G401.6 (cell line): ENCODE measurements at regions not wholly inside any gene's neighbourhood (a gene's known extent, or its start where the extent isn't known, plus 50 kb on each side); places are given as distances from the start of the nearest gene placed in this dataset.

Experiments used
- FAIRE-seq: peaks from 2 replicates; lab custom pipeline; 2012; peaks lifted over from hg19 to GRCh38; lab: Jason Lieb, UNC

DNA sequence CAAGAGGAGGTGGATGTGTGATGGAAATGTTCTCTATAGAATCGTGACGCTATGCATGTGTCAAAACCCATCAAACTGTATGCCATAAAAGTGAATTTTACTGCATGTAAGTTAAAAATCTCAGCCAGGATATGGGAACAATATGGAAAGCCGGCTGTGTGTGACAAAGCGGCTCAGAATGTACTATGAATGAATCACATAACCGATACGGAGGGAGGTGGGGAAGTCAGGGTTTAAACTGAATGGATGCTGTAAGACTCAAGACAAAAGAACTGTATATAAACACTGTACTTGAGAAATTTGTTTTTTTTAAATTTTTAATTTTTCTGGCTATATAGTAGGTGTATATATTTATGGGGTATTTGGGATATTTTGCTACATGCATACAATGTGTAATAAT is 111.6 kb upstream of the PDE4B start:
- FAIRE-seq: no peak

DNA sequence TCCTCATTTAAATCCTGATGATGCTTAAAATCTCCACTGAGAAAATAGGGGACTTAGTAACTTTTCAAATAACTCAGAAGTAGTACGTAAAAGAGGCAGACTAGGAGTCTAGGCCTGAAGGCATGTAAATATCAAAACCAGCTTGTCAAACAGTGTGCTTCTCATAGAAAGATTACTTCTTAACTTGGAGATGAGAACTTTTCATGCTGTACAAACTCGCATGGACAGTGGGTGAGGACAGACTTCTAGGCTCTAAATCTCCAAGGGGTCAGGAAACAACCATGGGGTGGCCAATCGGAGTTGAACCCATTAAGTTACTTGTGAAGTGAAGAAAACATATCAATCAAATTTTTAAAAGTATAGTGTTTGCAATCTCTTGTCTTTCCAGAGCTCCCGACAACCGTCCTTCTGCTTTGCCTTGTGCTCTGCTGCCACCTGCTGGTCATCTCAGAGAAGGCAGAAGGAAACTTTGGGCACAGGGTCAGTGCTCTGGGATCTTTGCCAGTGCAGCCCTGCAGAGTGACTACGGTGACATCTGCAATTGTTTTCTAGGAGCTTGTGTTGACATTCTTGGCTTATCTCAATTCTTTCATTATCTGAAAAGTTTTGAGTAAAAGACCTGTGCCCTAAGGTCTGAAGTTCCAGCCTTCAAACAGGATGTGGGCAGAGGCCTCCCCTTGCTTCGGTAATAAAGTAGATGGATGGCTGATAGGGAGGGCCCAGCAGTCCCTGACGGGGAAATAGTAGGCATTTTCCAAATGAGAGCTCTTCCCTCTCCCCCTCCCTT is 105.1 kb upstream of the PDE4B start:
- FAIRE-seq: no peak

DNA sequence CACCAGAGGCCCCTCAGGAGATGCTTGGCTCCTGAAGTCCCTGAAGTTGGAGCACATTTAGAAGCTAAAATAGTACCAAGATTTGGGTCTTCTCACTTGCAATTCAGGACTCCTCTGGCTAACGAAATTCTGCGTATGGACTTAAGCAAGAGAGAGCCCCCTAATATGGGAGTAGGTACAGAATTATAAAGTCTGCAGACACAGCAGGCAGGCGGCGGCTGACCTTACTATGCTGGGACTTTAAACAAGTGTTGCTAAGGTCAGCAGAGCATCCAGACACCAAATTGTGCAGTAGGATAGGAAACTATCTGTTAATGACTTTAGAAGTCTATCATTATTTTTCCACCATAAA is 104.5 kb upstream of the PDE4B start:
- no peak for FAIRE-seq

- FAIRE-seq: no peak
These were observed 103.8 kb upstream of the PDE4B start for GRCh38 chr1:65688848-65689247.

DNA sequence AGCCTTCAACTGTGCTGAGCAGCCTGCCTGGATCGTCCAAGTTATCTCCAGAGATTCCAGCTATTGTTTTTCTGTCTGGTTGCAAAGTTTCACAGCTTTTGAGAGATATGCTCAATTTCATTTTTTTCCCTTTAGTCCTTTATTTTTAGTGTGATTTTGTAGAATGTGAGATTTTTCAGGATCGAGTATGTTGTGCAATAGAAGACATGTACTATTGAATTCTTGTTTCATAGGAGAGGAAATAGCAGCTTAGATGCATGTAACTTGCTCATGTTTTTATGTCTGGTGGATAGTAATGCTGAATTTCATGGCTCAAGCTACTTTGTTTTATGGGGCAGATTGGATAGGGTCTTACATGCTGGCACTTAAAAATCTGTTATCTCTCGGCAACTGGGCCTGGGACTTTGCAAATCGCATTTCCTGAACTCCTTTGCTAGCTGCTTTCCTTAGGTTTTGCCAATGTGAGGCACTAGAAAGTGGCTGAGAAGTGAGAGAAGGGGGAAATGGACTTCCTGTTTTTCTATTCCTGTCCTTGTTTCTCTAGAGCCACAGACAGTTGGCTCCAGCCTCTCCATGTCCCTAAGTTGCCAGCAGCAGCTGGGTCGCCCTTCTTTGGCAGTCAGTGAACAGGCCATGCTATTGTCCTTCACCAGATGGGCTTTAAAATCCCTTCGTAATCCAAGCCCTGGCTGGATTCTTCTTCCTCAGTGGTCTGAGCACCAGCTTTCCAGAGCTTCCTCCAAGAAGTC is 101.4 kb upstream of the PDE4B start:
- no peak for FAIRE-seq

- no peak for FAIRE-seq
These were observed 100.7 kb upstream of the PDE4B start for GRCh38 chr1:65691972-65692371.

DNA sequence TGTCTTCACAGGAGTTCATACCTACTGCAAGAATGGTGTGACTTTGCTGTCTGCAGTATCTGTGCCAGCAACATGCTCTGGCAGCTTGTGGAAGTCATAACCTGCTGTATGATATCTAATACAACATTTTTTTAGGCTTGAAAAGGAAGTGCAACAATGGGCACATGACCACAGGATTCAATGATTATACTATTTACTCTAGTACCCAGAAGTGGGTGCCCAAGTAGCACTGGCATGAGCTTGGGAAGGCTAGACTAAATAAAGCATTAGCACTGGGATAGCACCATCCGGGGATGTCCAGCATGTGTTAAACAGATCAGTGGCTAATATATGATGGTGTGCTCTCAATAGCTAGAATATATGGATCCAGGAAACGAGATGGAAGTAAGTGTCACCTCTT is 98.6 kb upstream of the PDE4B start:
- no peak for FAIRE-seq

DNA sequence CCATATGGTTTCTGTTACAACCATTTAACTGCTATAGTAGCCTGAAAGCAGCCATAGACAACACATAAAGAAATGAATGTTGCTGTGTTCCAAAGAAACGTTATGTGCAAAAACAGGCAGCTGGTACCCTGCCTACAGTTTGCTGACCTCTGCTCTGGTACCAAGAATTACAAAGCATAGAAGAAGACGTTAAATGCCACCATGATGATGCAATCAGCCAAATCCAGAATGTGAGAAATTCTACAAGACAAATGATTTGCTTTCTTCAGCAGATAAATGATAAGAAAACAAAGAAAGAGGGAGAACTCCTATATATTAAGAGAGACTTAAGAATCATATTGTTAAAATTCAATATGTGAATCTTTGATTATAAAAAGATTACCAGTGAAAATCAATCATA is 97.8 kb upstream of the PDE4B start:
- FAIRE-seq: no peak

- FAIRE-seq: no peak
These were observed 94.1 kb upstream of the PDE4B start for GRCh38 chr1:65698590-65698989.

- FAIRE-seq: no peak
These were observed 88.8 kb upstream of the PDE4B start for GRCh38 chr1:65703853-65704252.

- FAIRE-seq: no peak
These were observed 88.4 kb upstream of the PDE4B start for GRCh38 chr1:65704318-65704717.

DNA sequence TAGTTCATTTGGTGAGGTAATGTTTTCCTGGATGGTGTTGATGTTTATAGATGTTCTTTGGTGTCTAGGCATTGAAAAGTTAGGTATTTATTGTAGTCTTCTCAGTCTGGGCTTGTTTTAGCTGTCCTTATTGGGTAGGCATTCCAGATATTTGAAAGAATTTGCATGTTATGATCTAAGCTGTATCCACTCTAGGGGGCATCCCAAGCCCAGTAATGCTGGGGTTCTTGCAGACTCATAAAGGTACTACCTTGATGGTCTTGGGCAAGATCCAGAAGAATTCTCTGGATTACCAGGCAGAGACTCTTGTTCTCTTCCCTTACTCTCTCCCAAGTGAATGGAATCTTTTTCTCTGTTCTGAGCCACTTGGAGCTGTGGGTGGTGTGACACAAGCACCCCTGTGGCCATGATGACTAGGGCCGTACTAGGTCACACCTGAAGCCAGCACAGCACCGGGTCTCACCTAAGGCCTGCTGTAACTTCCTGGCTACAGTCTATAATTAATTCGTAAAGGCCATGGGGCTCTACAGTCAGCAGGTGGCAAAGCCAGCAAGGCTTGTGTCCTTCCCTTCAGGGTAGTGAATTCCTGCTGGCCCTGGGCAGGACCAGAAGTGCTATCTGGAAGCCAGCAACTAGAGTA is 74.8 kb upstream of the PDE4B start:
- FAIRE-seq: no peak

DNA sequence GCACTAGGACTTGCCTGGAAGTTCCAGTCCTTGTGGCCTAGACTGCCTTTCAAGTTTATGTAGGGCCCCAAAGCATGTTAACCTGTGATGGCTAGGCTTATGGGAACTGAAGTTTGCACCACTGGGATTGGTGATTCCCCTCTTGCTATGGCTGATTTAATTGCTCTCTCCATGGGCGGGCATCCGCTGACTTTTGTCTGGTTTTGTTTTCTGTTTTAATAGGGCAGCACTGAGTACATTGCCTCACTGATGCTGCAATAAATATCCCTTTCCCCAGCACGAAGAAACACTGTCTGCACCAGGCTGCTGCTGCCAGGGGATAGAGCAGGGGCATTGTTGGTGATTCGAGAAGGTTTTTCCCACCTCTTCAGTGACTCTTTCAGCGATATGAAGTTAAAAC is 73.3 kb upstream of the PDE4B start:
- FAIRE-seq: no peak

DNA sequence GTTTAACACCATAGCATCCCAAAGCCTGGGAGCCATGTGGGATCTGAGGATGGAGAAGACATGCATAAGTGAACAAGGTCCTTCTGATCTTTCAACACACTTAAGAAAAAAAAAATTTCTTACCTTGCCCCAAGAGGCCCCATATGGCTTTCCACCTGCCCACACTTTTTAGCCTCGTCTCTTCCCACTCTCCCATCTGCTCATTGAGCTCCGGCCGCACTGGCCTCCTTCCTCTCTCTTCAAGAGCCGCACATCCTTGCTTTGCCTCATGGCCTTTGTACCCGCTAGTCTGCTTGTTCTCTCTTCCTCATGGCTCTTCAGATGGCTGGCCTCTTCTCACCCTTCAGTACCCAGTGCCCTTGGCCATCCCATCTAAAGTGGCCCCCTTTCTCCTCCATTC is 70.2 kb upstream of the PDE4B start:
- no peak for FAIRE-seq

DNA sequence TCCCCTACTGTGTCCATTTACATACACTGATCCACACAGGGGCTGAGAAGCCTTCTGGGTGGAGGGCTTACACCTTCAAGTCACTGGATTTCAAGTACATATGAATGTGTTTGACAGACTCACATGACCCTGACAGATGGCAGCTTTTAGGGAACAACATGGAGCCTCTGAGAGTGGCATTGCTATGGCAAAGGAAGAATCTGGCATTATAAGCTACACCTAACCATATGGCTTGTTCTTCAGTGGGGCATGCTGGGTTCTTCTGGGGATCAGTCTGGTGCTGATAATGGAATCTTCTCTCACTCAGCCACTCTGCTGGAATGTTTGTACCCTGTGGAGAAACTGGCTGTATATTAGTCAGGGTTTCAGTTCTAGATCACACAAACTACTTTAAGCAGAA is 68.5 kb upstream of the PDE4B start:
- no peak for FAIRE-seq

DNA sequence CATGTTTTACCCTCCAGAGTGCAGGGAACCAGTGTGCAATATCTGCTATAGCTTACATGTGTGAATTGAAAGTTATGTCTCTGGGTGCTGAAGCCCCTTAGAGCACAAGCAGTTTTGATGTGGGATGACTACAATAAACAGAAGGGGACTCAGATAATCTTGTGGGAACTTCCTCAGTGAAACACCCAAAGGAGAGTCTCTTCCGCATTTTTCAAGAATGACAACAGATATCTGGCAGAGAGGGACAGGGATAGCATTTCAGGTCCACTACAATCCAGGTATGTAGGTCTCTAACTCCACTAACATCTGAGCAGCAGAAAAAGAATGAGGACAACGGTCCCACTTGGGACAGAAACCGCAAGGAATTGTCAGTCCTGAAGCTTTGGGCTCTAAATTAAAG is 67.6 kb upstream of the PDE4B start:
- no peak for FAIRE-seq

GRCh38 chr1:65728504-65728903 is 64.2 kb upstream of the PDE4B start:
- no peak for FAIRE-seq

DNA sequence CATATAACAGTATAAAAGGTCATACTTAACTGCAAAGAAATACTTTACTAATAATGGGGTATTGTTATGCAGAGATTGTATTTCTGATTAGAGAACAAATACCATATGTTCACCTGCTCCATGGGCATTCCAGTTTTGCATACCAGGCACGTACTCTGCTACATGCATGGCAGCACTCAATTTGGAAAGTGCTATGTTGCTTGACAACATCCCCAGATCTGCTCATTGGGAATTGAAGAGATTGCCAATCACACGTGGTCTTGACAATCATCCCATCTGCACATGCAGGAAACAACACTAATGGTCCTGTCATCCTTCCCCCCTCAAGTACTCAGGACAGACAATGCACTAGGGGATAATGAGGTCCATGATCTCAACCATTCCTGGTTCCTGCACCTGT is 63.4 kb upstream of the PDE4B start:
- no peak for FAIRE-seq

- no peak for FAIRE-seq
These were observed 57.7 kb upstream of the PDE4B start for GRCh38 chr1:65734979-65735378.

- no peak for FAIRE-seq
These were observed 50.7 kb upstream of the PDE4B start for GRCh38 chr1:65741993-65742392.
